Stimulated activated naive CD8-positive, alpha-beta T cell treated with anti-CD3 and anti-CD28 coated beads, Interleukin-15, amount 100 ng/mL, for 72 hours (primary cell): ENCODE measurements at regions not wholly inside any gene's neighbourhood (a gene's known extent, or its start where the extent isn't known, plus 50 kb on each side); places are given as distances from the start of the nearest gene placed in this dataset.
"Not testable (repeated sequence)": the region's sequence is repeated elsewhere in the genome, so short reads cannot be mapped to it uniquely, and the experiment has no call there.

Experiments used
- ATAC-seq: fragments of 150-1000 bp; cut with Tn5 transposase; 2 replicates; pipeline ENCODE4 v1.10.0; 2021; ENCODE audit warnings: mild to moderate bottlenecking, moderate library complexity
- DNase-seq, 2 donors: peaks; one replicate each; pipeline ENCODE4 v3.0.0; 2021 to 2022
- H3K27ac Mint-ChIP-seq, 2 donors: one replicate each; pipeline ENCODE4 v1.8.0; 2022; ENCODE audit warnings: mild to moderate bottlenecking in 2 of 2, mixed read lengths in 2 of 2, moderate library complexity in 2 of 2
- H3K27me3 Mint-ChIP-seq: one replicate; pipeline ENCODE4 v1.8.0; 2022; ENCODE audit warnings: mixed read lengths
- H3K4me1 Mint-ChIP-seq: one replicate; pipeline ENCODE4 v1.8.0; 2022; ENCODE audit warnings: mild to moderate bottlenecking, mixed read lengths
- H3K4me3 Mint-ChIP-seq, 2 donors: one replicate each; pipeline ENCODE4 v1.8.0; 2022; ENCODE audit warnings: mild to moderate bottlenecking in 2 of 2, mixed read lengths in 2 of 2, moderate library complexity in 1 of 2
- H3K9me3 Mint-ChIP-seq, 2 donors: one replicate each; pipeline ENCODE4 v1.8.0; 2022; ENCODE audit warnings: mixed read lengths in 2 of 2

- H3K27me3 Mint-ChIP-seq, result peaks cover 14% of the 10 kb centered on the region
- not testable (repeated sequence) for ATAC-seq
Measured at GRCh38 chr2:236358482-236358881, 94.3 kb upstream of the ASB18 start.

GRCh38 chr2:236359426-236360045, 95.3 kb upstream of the ASB18 start:
- Mint-ChIP-seq H3K27ac (peak overlapping the region in 1 of 2 donors; percentile 24), H3K4me1 (peaks cover 8% of the 10 kb centered on the region), H3K27me3 (peaks cover 25% of the 10 kb centered on the region), H3K4me3 (no peak overlapping the region), H3K9me3 (no peaks in the 10 kb centered on the region)
- ATAC-seq (no peak), DNase-seq (no peak)

More at GRCh38 chr2:236358482-236358881, 94.3 kb upstream of the ASB18 start:
- not testable (repeated sequence) for H3K9me3 Mint-ChIP-seq, H3K4me1 Mint-ChIP-seq, DNase-seq, H3K4me3 Mint-ChIP-seq, H3K27ac Mint-ChIP-seq

GRCh38 chr2:236360496-236360895, 96.3 kb upstream of the ASB18 start:
- H3K4me3 Mint-ChIP-seq, result no peak overlapping the region
- H3K27me3 Mint-ChIP-seq, result peaks cover 34% of the 10 kb centered on the region
- H3K9me3 Mint-ChIP-seq, result no peaks in the 10 kb centered on the region
- no peak overlapping the region for H3K27ac Mint-ChIP-seq
- peaks cover 16% of the 10 kb centered on the region for H3K4me1 Mint-ChIP-seq
- DNase-seq, result no peak
- no peak for ATAC-seq

- DNase-seq (no peak), ATAC-seq (no peak)
- Mint-ChIP-seq H3K9me3 (no peaks in the 10 kb centered on the region), H3K4me1 (peaks cover 43% of the 10 kb centered on the region), H3K27me3 (peaks cover 62% of the 10 kb centered on the region), H3K27ac (no peak overlapping the region), H3K4me3 (no peak overlapping the region)
Measured at GRCh38 chr2:236363711-236364277, 99.6 kb upstream of the ASB18 start.

GRCh38 chr2:236365258-236366048, 101.2 kb upstream of the ASB18 start:
- H3K9me3 Mint-ChIP-seq, result no peaks in the 10 kb centered on the region
- peaks cover 35% of the 10 kb centered on the region for H3K4me1 Mint-ChIP-seq
- no peak for DNase-seq
- H3K27ac Mint-ChIP-seq, result no peak overlapping the region
- H3K27me3 Mint-ChIP-seq, result peaks cover 78% of the 10 kb centered on the region
- no peak for ATAC-seq
- no peak overlapping the region for H3K4me3 Mint-ChIP-seq

GRCh38 chr2:236366049-236366387, 101.8 kb upstream of the ASB18 start:
- Mint-ChIP-seq H3K4me3 (peak overlapping the region in 1 of 2 donors; percentile 16), H3K27ac (no peak overlapping the region), H3K27me3 (peaks cover 84% of the 10 kb centered on the region), H3K4me1 (peaks cover 35% of the 10 kb centered on the region), H3K9me3 (no peaks in the 10 kb centered on the region)
- DNase-seq (no peak), ATAC-seq (peak; percentile 31)

GRCh38 chr2:236366397-236366796, 102.2 kb upstream of the ASB18 start:
- DNase-seq (peak; percentile 30 to 43), ATAC-seq (peak; percentile 95)
- peaks cover 35% of the 10 kb centered on the region for H3K4me1 Mint-ChIP-seq
- no peak overlapping the region for H3K27ac Mint-ChIP-seq
- peak overlapping the region; percentile 16 to 29 for H3K4me3 Mint-ChIP-seq
- no peaks in the 10 kb centered on the region for H3K9me3 Mint-ChIP-seq
- H3K27me3 Mint-ChIP-seq, result peaks cover 88% of the 10 kb centered on the region

- H3K9me3 Mint-ChIP-seq, result no peaks in the 10 kb centered on the region
Measured at GRCh38 chr2:236367506-236368289, 103.5 kb upstream of the ASB18 start.

GRCh38 chr2:236369661-236370062, 105.5 kb upstream of the ASB18 start:
- H3K27me3 Mint-ChIP-seq, result peaks cover 86% of the 10 kb centered on the region
- peaks cover 35% of the 10 kb centered on the region for H3K4me1 Mint-ChIP-seq
- ATAC-seq (no peak), DNase-seq (no peak)
- H3K4me3 Mint-ChIP-seq, result no peak overlapping the region
- H3K9me3 Mint-ChIP-seq, result no peaks in the 10 kb centered on the region
- no peak overlapping the region for H3K27ac Mint-ChIP-seq

More at GRCh38 chr2:236367506-236368289, 103.5 kb upstream of the ASB18 start:
- Mint-ChIP-seq H3K27me3 (peaks cover 90% of the 10 kb centered on the region), H3K27ac (peak overlapping the region in 1 of 2 donors; percentile 21), H3K4me3 (peak overlapping the region in 1 of 2 donors; percentile 52), H3K4me1 (peaks cover 35% of the 10 kb centered on the region)
- no peak for ATAC-seq
- DNase-seq, result no peak

GRCh38 chr2:236370847-236371409, 106.7 kb upstream of the ASB18 start:
- H3K4me1 Mint-ChIP-seq, result peaks cover 29% of the 10 kb centered on the region
- peaks cover 75% of the 10 kb centered on the region for H3K27me3 Mint-ChIP-seq
- ATAC-seq (no peak), DNase-seq (no peak)
- H3K4me3 Mint-ChIP-seq, result no peak overlapping the region
- H3K27ac Mint-ChIP-seq, result no peak overlapping the region
- no peaks in the 10 kb centered on the region for H3K9me3 Mint-ChIP-seq

- Mint-ChIP-seq H3K27me3 (peaks cover 29% of the 10 kb centered on the region), H3K4me3 (no peak overlapping the region), H3K27ac (no peak overlapping the region), H3K4me1 (peaks cover 6% of the 10 kb centered on the region), H3K9me3 (no peaks in the 10 kb centered on the region)
- DNase-seq (no peak), ATAC-seq (no peak)
Measured at GRCh38 chr2:236375973-236376476, 111.8 kb upstream of the ASB18 start.

- no peak for DNase-seq
- no peak overlapping the region for H3K4me3 Mint-ChIP-seq
- H3K27ac Mint-ChIP-seq, result no peak overlapping the region
- no peak for ATAC-seq
- peaks cover 22% of the 10 kb centered on the region for H3K27me3 Mint-ChIP-seq
- H3K4me1 Mint-ChIP-seq, result peaks cover 6% of the 10 kb centered on the region
- H3K9me3 Mint-ChIP-seq, result no peaks in the 10 kb centered on the region
Measured at GRCh38 chr2:236376566-236377244, 112.5 kb upstream of the ASB18 start.

GRCh38 chr2:236380051-236380612, 115.9 kb upstream of the ASB18 start:
- DNase-seq (no peak), ATAC-seq (no peak)
- Mint-ChIP-seq H3K4me1 (peaks cover 2% of the 10 kb centered on the region), H3K27me3 (no peaks in the 10 kb centered on the region), H3K9me3 (no peaks in the 10 kb centered on the region), H3K4me3 (no peak overlapping the region), H3K27ac (no peak overlapping the region)

GRCh38 chr2:236381253-236381652, 117.0 kb upstream of the ASB18 start:
- not testable (repeated sequence) for H3K9me3 Mint-ChIP-seq, H3K27me3 Mint-ChIP-seq, H3K4me3 Mint-ChIP-seq, H3K27ac Mint-ChIP-seq, ATAC-seq, H3K4me1 Mint-ChIP-seq, DNase-seq
